HepG2 (cell line): ENCODE measurements at regions not wholly inside any gene's neighbourhood (a gene's known extent, or its start where the extent isn't known, plus 50 kb on each side); places are given as distances from the start of the nearest gene placed in this dataset.

Experiments used
- ATF2 ChIP-seq: sonication (generic); formaldehyde crosslinking; IDR thresholded peaks from 2 replicates; pipeline ENCODE4 v1.4.0; 2020; ENCODE audit warnings: missing genetic modification reagents
- GTF2F1 ChIP-seq: fragments of 150-350 bp; IDR thresholded peaks from 2 replicates; pipeline ENCODE4 v1.6.1; 2014; ENCODE audit warnings: low read length
- JUN ChIP-seq: sonication (generic); formaldehyde crosslinking; IDR thresholded peaks from 2 replicates; pipeline ENCODE4 v1.4.0; 2020; ENCODE audit warnings: mild to moderate bottlenecking, missing genetic modification reagents
- MYC ChIP-seq: sonication (generic); formaldehyde crosslinking; IDR thresholded peaks from 2 replicates; pipeline ENCODE4 v1.9.0; 2021; ENCODE audit warnings: missing genetic modification reagents, borderline replicate concordance
- RAD21 ChIP-seq: fragments of 450-650 bp; formaldehyde crosslinking; IDR thresholded peaks from 2 replicates; pipeline ENCODE4 v1.5.0; 2020; ENCODE audit warnings: mild to moderate bottlenecking
- RBM39 ChIP-seq: fragments of 200-400 bp; formaldehyde crosslinking; IDR thresholded peaks from one replicate; pipeline ENCODE4 v1.6.1; 2018; ENCODE audit warnings: antibody characterized with exemption, mild to moderate bottlenecking, low read depth, low read length; ENCODE audit not compliant: poor library complexity, severe bottlenecking
- ZFP90 ChIP-seq: sonication (generic); formaldehyde crosslinking; IDR thresholded peaks from 2 replicates; pipeline ENCODE4 v1.8.0; 2022; ENCODE audit warnings: missing genetic modification reagents, mild to moderate bottlenecking, inconsistent platforms, borderline replicate concordance
- ZNF513 ChIP-seq: sonication (generic); formaldehyde crosslinking; conservative IDR thresholded peaks from 2 replicates; pipeline ENCODE4 v1.5.0; 2020; ENCODE audit warnings: missing genetic modification reagents
- ZNF580 ChIP-seq: IDR thresholded peaks from 2 replicates; pipeline ENCODE4 v1.6.1; 2016; ENCODE audit warnings: low read depth, borderline replicate concordance

DNA sequence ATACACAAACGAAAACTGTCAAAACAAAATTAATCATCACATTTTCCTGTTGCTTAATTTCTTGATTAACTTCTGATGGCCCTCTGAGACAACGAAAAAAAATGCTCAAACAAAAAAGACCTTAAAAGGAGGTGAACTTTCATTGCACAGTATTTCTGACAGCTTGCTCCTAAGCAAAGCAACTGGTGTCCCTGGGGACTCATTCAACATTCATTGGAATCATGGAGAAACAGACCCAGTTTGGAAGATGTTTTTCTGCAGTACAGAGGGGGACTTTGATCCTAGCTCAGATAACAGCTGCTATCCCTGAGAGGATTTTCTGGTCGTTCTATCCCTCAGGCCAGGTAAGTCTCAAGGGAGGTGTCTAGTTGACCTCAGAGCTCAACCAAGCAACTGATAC, 378.7 kb upstream of the ATP11B start:
- TF ChIP-seq ZFP90 (CRISPR knock-in tag) (no peak), GTF2F1 (no peak), ZNF513 (CRISPR knock-in tag) (no peak), MYC (CRISPR knock-in tag) (no peak), ATF2 (CRISPR knock-in tag) (no peak), RBM39 (no peak), ZNF580 (CRISPR knock-in tag) (no peak), JUN (CRISPR knock-in tag) (no peak), RAD21 (CRISPR knock-in tag) (no peak)
